ENCODE measurements at regions not wholly inside any gene's neighbourhood (a gene's known extent, or its start where the extent isn't known, plus 50 kb on each side); places are given as distances from the start of the nearest gene placed in this dataset.

DNA sequence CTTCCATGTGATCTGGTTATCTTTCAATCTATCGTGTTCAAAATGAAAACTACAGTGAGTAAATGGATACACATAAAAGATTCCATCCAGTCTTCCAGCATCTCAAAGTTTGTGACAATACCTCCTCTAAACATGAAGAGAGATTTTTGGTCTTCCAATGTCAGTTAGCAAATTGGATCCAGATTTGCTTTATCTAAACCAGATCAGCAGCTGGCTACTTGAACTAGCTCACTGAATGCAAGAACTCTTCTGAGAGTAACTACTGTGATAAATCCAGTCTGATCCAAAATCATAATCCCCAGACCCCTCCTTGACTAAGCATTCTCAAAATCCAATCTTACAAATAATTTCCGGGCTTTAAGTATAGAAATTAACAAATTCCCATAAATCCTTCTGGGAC lies 2177.9 kb upstream of the C9orf72 start:
- TF ChIP-seq, protein P1, sequence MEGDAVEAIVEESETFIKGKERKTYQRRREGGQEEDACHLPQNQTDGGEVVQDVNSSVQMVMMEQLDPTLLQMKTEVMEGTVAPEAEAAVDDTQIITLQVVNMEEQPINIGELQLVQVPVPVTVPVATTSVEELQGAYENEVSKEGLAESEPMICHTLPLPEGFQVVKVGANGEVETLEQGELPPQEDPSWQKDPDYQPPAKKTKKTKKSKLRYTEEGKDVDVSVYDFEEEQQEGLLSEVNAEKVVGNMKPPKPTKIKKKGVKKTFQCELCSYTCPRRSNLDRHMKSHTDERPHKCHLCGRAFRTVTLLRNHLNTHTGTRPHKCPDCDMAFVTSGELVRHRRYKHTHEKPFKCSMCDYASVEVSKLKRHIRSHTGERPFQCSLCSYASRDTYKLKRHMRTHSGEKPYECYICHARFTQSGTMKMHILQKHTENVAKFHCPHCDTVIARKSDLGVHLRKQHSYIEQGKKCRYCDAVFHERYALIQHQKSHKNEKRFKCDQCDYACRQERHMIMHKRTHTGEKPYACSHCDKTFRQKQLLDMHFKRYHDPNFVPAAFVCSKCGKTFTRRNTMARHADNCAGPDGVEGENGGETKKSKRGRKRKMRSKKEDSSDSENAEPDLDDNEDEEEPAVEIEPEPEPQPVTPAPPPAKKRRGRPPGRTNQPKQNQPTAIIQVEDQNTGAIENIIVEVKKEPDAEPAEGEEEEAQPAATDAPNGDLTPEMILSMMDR (conservative IDR thresholded peaks at IDR 0.05 in 1 of 2, IDR thresholded peaks at IDR 0.05 in 1 of 2; ENCODE audit: extremely low read depth in 1 of 2, insufficient read depth in 1 of 2, low read depth in 1 of 2, low read length in 2 of 2) = no peak
- no peak for TF ChIP-seq EZH2 (IDR thresholded peaks at IDR 0.05; ENCODE audit: borderline replicate concordance, low read length)

Data from mammary epithelial cell (primary cell).